Kidney epithelial cell (primary cell): ENCODE measurements at regions not wholly inside any gene's neighbourhood (a gene's known extent, or its start where the extent isn't known, plus 50 kb on each side); places are given as distances from the start of the nearest gene placed in this dataset.

Source experiments
- DNase-seq: peaks from one replicate; pipeline ENCODE4 v3.0.0-alpha.2; 2010; ENCODE audit warnings: low read depth
- H3K27me3 ChIP-seq: 2 replicates; pipeline ENCODE4 v1.6.0; 2011; ENCODE audit warnings: low read length; ENCODE audit not compliant: control insufficient read depth, insufficient read depth
- H3K36me3 ChIP-seq: 2 replicates; pipeline ENCODE4 v1.5.1; 2011; ENCODE audit warnings: low read length; ENCODE audit not compliant: control insufficient read depth, insufficient read depth
- H3K4me3 ChIP-seq: 2 replicates; pipeline ENCODE4 v1.5.1; 2011; ENCODE audit warnings: low read depth, mild to moderate bottlenecking, control low read depth, low read length
- CTCF ChIP-seq: IDR thresholded peaks from 2 replicates; pipeline ENCODE4 v1.5.1; 2011; ENCODE audit warnings: mild to moderate bottlenecking, moderate library complexity, low read length, control low read depth, inconsistent platforms; ENCODE audit not compliant: insufficient read depth, poor library complexity, severe bottlenecking

DNA sequence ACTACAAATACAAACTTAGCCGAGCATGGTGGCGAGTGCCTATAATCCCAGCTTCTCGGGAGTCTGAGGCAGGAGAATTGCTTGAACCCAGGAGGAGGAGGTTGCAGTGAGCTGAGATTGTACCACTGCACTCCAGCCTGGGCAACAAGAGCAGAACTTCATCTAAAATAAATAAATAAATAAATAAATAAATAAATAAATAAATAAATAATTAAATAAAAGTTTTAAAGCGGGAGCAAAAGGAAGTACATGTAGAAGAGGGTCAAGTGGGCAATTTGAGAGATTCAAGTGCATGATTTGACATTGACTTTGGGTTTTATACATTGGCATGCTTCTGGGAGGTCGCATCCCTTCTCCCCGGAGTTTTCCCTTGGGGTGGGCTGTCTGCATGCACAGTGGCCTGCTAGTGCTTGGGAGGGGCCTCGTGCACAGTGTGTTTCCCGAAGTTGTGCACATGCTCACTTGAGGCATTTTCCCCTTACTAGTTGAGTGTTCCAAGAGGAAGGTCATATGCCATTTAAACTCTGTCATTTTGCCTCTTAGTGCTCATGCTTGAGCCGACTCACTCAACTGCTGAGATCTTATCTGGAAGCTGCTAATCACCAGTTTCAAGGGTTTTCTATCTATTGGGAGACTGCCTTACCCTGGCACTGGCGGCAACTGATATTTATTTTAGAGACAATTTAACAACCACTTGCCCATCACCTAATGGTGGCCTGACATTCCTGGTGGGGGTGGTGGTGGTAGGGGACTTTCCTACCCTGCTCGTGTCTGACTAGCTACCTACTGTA, 193.2 kb upstream of the MPHOSPH6 start:
- no peaks in the 10 kb centered on the region for H3K36me3 ChIP-seq
- no peak for DNase-seq
- TF ChIP-seq CTCF = no peak

GRCh38 chr16:82361885-82362284, 191.9 kb upstream of the MPHOSPH6 start:
- Histone ChIP-seq H3K36me3 (no peaks in the 10 kb centered on the region), H3K4me3 (no peak overlapping the region), H3K27me3 (no peaks in the 10 kb centered on the region)
- TF ChIP-seq CTCF = no peak
- no peak for DNase-seq

More for the DNA sequence above, 193.2 kb upstream of the MPHOSPH6 start:
- Histone ChIP-seq H3K27me3 (no peaks in the 10 kb centered on the region), H3K4me3 (no peak overlapping the region)

DNA sequence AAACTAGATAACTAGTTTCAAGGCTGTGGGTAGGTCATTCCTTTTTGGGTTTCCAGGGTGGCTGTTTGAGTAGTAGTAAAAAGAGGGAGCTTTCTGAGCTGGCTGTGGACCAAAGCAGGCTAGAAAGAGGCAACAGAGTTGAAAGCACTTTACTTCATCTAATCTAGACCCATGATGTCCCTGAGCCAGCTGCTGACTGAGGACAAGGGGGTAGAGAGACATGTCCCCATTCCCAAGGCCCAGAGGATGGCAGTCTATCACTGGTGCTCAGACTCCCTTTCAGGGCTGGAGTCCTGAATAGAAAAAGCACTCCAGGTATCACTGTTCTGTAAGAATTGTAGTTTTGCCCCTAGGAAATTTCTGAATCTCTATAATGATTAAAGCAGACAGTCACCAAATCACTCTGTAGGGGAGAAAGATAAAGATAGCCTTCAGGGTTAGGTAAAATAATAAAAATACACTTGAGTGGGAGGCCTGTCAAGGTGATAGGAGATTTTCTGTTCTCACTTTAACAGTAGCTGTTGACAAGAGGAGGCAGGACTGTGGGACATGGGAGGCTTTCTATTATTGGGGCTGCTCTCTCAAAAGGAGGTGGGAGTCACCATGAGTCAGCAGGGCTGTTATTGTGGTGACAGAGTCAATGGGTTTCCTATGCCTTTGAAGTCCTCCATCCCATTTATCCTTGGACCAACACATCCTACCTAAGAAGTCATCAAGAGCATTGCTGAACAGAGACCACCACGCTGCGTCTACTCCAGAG, 190.2 kb upstream of the MPHOSPH6 start:
- Histone ChIP-seq H3K27me3 (no peaks in the 10 kb centered on the region), H3K36me3 (no peaks in the 10 kb centered on the region), H3K4me3 (no peak overlapping the region)
- no peak for DNase-seq
- no peak for TF ChIP-seq CTCF

GRCh38 chr16:82358606-82359221, 188.7 kb upstream of the MPHOSPH6 start:
- Histone ChIP-seq H3K36me3 (no peaks in the 10 kb centered on the region), H3K27me3 (no peaks in the 10 kb centered on the region), H3K4me3 (no peak overlapping the region)
- TF ChIP-seq CTCF = no peak
- no peak for DNase-seq

DNA sequence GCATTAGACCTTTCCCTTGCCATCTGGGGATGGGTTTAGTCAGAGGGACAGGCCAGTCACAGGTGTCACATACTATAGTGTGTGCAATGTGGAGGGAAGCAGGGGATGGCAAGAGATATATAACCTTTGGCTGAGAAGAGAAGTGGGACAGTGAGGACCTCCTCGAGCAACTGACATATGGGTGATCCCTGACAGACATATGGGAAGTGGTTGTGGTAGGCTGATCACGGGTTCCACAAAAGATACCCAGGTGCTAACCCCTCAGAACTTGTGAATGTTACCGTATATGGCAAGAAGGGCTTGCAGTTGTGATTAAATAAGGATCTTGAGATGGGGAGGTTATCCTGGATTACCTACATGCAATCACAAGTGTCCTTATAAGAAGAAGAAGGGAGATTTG, 188.1 kb upstream of the MPHOSPH6 start:
- Histone ChIP-seq H3K27me3 (no peaks in the 10 kb centered on the region), H3K36me3 (no peaks in the 10 kb centered on the region), H3K4me3 (no peak overlapping the region)
- no peak for DNase-seq
- no peak for TF ChIP-seq CTCF
